HCEC 1CT (cell line): ENCODE measurements at regions not wholly inside any gene's neighbourhood (a gene's known extent, or its start where the extent isn't known, plus 50 kb on each side); places are given as distances from the start of the nearest gene placed in this dataset.
"Not testable (repeated sequence)": the region's sequence is repeated elsewhere in the genome, so short reads cannot be mapped to it uniquely, and the experiment has no call there.

Experiments
- DNase-seq: peaks from one replicate; pipeline ENCODE4 v3.0.0-alpha.2; 2017

GRCh38 chr4:9704551-9705332 is 76.7 kb upstream of the DRD5 start:
- no peak for DNase-seq

DNA sequence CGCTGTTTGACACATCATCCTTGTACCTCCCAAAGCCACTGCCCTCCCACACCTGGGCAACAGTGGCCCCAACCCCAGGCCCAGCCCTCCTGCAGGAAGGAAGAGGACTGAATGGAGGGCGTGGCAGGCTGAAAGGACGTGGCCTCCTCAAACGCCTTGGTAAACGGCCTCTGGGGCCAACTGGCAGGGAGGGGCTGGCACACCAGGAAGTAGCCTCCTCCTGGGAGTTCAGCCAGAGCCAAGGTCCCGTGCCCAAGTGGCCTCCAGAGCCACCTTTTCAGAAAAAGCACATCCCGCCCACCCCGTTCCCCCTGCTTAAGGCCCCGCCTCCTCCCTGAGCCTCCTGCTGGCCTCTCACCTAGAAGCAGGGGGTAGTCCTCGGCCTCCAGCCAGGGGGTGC is 74.2 kb upstream of the DRD5 start:
- not testable (repeated sequence) for DNase-seq

GRCh38 chr4:9707936-9708335 is 73.5 kb upstream of the DRD5 start:
- DNase-seq = not testable (repeated sequence)

DNA sequence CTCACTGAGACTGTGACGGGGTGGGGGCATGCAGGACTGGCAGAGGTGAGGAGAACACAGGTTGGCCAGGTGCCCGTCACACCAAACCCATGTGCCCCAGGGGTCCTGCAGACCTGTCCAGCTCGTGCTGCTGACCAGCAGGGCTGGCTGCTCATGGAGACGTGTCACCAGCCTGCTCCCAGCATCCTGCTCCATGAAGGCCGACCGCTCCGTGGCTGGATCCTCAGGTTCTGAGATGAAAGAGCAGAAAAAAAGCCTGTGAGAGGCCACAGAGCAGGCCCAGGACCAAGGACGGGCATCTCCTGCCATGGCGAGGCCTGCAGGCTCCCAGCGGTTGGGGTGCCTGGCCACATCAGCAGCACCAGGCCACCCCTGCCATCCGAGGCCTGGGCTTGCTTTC is 71.7 kb upstream of the DRD5 start:
- DNase-seq = no peak

DNA sequence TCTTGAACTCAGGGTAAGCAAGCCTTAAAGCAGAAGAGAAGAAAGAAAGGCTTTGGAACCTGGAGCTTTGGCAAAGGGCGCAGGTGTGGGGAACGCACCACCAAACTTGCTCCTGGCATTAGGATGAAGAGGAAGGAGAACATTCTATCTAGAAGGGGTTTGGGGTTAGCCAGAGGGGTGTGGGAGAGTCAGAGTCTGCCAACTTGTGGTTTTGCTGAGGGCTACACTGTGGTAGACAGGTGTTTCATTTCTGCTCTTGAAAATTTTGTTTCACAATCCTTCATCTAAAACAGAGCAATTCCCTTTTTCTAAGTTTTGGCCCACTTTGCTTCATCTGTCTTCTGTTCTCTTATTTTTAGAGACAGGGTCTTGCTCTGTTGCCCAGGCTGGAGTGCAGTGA is 66.2 kb upstream of the DRD5 start:
- not testable (repeated sequence) for DNase-seq

GRCh38 chr4:9716093-9716492 is 65.3 kb upstream of the DRD5 start:
- DNase-seq = no peak

DNA sequence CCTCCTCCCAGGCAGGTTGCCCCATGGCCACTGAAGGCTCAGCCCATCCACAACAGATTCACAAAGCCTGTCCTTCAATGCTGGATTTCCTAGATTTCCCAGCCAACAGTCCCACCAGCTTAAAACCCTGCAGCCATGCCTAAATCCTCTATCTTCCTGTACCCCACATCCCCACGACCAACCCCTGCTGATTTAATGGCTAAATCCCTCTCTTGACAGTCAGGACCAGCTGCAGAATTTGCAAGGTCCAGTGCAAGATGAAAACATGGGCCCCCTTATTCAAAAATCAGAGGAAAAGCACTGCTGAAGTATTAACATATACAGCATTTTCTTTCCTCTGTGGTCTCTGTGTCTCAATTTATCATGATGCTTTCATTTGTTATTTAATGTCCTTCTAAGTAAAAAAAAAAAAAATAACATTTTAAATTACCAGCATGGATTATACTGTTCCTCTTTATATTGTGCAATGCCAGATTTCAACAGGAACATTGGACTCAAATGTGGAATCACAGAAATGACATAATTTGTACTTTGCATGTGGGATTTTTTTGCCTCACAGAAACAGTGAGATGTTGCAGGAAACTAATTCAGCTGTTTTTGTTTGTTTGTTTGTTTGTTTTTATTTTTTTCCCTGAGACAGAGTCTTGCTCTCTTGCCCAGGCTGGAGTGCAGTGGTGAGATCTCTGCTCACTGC is 63.0 kb upstream of the DRD5 start:
- not testable (repeated sequence) for DNase-seq

DNA sequence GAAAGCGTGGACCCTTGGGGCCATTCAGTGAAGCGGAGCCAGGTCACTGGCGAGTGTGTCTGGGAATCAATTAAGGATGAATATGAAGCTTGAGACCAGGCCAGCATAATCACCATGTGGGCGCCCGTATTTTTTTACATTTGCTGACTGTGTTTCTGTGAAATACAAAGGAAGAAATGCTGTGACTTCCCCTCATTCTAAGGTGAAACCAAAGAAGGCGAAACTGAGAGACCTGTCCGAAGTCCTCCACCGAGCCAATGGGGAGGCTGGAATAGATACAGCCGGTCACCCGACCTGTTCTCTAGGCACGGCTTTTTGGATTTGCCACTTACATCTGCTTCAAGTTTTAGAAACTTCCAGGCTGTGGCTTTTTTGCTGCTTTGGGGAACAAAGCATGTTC is 59.3 kb upstream of the DRD5 start:
- not testable (repeated sequence) for DNase-seq
